Spleen (tissue), 7 donors: ENCODE measurements at regions not wholly inside any gene's neighbourhood (a gene's known extent, or its start where the extent isn't known, plus 50 kb on each side); places are given as distances from the start of the nearest gene placed in this dataset.

Experiments used
- POLR2A ChIP-seq, 3 donors: fragments of 450-650 bp; IDR thresholded peaks; one replicate each; pipeline ENCODE4 v1.5.1; 2017; ENCODE audit warnings: antibody characterized with exemption in 3 of 3, mild to moderate bottlenecking in 1 of 3
- TF ChIP-seq, protein P1 (sequence below), 11 experiments: fragments of 200-600 bp in 7 of 11; fragments of 450-650 bp in 4 of 11; sonication (generic) in 4 of 11; IDR thresholded peaks in 8 of 11; conservative IDR thresholded peaks in 3 of 11; 1 replicate in 7 of 11; 2 replicates in 4 of 11; pipeline versions ENCODE4 v1.4.0 to v1.8.0; 2016 to 2021; ENCODE audit warnings: antibody characterized with exemption in 11 of 11, inconsistent platforms in 4 of 11, mild to moderate bottlenecking in 1 of 11
- donor health status: DM: no; HTN: no; CAD: no; lungs with moderate emphysema.
- donor health status: DM: no; HTN: no; CAD: no.
- donor health status: DM: no; HTN: no; CAD: no.

DNA sequence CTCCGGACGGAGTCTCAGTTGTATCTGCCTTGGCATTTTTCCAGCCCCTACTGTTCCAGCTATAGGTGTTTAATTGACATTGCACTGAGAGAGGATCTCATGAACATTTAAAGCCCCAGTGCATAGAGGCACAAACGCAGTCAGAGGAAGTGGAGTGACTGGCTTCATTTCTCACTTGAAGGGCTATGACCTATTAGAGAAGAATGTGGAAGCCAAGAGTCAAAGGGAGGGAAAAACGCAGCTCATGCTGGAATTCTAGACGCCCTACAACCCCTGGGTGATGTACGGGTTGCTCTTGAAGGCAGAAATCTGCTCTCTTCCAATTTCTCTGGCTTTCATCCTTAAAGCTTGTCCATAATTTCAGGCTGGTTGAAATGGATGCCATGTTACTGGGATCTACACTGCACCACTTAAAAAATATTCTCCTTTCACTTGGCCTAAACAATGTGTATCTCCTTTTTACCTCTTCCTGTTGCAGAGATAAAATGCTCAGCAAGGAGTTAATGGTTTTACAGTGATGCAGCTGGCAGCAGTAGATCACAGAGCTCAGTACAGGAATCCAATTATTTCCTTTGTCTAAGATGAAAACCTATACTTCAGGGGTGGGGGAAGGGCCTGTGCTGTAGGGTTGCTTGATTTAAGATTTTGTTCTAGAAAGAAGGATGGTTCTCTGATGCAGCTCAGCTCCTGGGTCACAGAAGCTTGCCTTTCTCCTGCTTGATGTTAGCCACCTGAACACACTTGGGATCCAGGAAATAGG, 61.8 kb upstream of the MAMDC2 start:
- TF ChIP-seq, protein P1, sequence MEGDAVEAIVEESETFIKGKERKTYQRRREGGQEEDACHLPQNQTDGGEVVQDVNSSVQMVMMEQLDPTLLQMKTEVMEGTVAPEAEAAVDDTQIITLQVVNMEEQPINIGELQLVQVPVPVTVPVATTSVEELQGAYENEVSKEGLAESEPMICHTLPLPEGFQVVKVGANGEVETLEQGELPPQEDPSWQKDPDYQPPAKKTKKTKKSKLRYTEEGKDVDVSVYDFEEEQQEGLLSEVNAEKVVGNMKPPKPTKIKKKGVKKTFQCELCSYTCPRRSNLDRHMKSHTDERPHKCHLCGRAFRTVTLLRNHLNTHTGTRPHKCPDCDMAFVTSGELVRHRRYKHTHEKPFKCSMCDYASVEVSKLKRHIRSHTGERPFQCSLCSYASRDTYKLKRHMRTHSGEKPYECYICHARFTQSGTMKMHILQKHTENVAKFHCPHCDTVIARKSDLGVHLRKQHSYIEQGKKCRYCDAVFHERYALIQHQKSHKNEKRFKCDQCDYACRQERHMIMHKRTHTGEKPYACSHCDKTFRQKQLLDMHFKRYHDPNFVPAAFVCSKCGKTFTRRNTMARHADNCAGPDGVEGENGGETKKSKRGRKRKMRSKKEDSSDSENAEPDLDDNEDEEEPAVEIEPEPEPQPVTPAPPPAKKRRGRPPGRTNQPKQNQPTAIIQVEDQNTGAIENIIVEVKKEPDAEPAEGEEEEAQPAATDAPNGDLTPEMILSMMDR (IDR thresholded peaks at IDR 0.05 in 8 of 11, conservative IDR thresholded peaks at IDR 0.05 in 3 of 11), result no peak
- no peak for TF ChIP-seq POLR2A (IDR thresholded peaks at IDR 0.05)
